Mononuclear cell (primary cell): ENCODE measurements at regions not wholly inside any gene's neighbourhood (a gene's known extent, or its start where the extent isn't known, plus 50 kb on each side); places are given as distances from the start of the nearest gene placed in this dataset.
"Not testable (repeated sequence)": the region's sequence is repeated elsewhere in the genome, so short reads cannot be mapped to it uniquely, and the experiment has no call there.

ENCODE experiments used
- H3K27me3 ChIP-seq: 2 replicates; pipeline ENCODE4 v1.6.0; 2011; ENCODE audit warnings: low read length, control low read depth; ENCODE audit not compliant: insufficient read depth
- H3K4me1 ChIP-seq: 2 replicates; pipeline ENCODE4 v1.5.1; 2011; ENCODE audit warnings: mild to moderate bottlenecking, low read length, control low read depth; ENCODE audit not compliant: insufficient read depth
- H3K4me3 ChIP-seq: 2 replicates; pipeline ENCODE4 v1.5.1; 2011; ENCODE audit warnings: mild to moderate bottlenecking, low read length, moderate library complexity
- H3K9me3 ChIP-seq: 2 replicates; pipeline ENCODE4 v1.5.1; 2011; ENCODE audit warnings: low read depth, mild to moderate bottlenecking, control low read depth, low read length

DNA sequence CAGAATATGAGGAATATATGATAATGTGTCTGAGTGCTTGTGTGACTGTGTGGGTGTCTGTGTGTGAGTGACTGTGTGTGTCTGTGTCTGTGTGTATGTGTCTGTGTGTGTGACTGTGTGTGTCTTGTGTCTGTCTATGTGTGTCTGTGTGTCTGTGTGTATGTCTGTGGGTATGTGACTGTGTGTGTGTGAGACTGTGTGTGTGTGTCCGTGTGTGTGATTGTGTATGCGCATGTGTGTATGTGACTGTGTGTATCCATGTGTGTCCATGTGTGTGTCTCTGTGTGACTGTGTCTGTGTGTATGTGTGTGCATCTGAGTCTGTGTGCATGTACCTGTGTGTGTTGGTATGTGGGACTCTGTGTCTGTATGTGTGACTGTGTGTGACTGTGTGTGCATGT, 1361.2 kb upstream of the TMEM132C start:
- Histone ChIP-seq H3K4me3 (no peak overlapping the region), H3K4me1 (no peaks in the 10 kb centered on the region), H3K9me3 (no peaks in the 10 kb centered on the region), H3K27me3 (no peaks in the 10 kb centered on the region)

DNA sequence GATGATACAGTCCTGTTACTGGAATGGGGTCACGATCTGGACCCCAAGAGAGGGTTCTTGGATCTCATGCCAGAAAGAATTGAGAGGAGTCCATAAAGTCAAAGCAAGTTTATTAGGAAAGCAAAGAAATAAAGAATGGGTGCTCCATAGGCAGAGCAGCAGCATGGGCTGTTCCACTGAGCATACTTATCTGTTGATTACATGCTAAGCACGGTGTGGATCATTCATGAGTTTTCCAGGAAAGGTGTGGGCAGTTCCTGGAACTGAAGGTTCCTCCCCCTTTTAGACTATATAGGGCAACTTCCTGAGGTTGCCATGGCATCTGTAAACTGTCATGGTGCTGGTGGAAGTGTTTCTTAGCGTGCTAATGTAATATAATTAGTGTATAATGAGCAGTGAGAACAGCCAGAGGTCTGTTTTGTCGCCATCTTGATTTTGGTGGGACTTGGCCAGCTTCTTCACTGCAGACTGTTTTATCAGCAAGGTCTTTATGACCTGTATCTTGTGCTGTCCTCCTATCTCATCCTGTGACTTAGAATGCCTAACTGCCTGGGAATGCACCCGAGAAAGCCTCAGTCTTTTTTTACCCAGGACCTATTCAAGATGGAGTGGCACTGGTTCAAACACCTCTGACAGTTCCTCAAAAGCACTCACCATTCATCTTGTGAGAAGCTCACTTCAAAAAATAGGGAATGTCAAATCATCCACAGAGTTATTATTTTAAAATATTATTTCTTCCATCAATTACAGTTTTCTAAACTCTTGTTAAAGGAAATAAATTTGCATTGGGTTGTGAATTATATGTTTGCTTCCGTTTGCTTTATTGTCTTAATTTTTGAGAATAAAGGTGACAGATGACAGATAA, 1358.8 kb upstream of the TMEM132C start:
- Histone ChIP-seq H3K4me1 (no peaks in the 10 kb centered on the region), H3K4me3 (no peak overlapping the region), H3K9me3 (no peaks in the 10 kb centered on the region), H3K27me3 (no peaks in the 10 kb centered on the region)

DNA sequence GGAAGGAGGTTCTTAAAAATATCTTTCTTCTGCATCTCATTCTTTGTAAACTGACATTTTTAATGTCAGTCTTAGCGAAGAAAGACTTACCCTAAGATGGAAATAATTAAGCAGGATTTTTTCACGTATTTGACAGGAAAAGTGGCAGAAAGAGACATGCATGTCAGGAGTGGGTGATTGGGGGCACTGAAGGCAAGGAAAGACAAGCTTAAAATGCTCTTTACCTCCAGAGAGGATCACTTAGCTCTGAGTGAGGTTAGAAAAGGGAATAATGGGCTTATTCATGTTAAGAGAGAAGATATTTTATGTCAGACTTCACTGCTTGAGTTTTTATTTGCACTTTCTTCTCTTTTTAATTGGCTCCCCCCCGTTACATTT, 1358.2 kb upstream of the TMEM132C start:
- Histone ChIP-seq H3K27me3 (no peaks in the 10 kb centered on the region), H3K4me1 (no peaks in the 10 kb centered on the region), H3K4me3 (no peak overlapping the region), H3K9me3 (no peaks in the 10 kb centered on the region)

DNA sequence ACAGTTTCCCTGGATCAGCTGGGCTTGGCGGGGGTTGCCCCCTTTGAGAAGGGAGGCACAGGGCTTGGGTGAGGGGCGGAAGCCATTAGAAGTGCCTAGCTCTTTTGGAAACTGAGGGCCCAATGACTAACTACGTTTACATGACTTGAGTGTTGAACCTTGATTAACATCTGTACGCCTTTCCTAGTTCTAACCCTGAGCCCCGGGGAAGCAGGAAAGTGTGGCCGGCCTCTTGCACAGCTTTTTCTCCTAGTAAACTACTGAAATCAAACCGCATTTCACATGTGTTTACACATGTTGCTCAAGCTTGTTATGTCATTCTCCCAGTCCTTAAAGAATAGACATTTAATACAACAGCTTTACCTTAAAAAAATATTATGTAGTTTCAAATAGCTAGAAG, 1356.4 kb upstream of the TMEM132C start:
- Histone ChIP-seq H3K27me3 (no peaks in the 10 kb centered on the region), H3K9me3 (no peaks in the 10 kb centered on the region), H3K4me3 (no peak overlapping the region), H3K4me1 (no peaks in the 10 kb centered on the region)

DNA sequence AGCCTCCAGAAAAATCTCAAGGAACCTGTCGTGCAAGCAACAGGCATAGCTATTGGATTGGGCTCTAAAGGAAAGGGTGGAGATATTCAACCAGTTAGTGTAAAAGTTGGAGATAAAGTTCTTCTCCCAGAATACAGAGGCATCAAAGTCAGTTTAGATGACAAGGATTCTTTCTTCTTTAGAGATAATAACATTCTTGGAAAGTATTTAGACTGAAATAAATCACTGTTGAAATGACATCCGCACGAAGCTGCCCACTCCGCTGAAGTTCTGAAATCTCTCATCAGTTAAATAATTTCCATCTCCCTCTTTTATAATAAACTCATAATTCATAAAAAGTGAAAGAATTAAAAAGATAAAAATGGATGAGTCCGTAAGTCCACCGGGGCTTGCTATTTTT, 1354.9 kb upstream of the TMEM132C start:
- Histone ChIP-seq H3K27me3 (no peaks in the 10 kb centered on the region), H3K4me1 (no peaks in the 10 kb centered on the region), H3K4me3 (no peak overlapping the region), H3K9me3 (no peaks in the 10 kb centered on the region)

DNA sequence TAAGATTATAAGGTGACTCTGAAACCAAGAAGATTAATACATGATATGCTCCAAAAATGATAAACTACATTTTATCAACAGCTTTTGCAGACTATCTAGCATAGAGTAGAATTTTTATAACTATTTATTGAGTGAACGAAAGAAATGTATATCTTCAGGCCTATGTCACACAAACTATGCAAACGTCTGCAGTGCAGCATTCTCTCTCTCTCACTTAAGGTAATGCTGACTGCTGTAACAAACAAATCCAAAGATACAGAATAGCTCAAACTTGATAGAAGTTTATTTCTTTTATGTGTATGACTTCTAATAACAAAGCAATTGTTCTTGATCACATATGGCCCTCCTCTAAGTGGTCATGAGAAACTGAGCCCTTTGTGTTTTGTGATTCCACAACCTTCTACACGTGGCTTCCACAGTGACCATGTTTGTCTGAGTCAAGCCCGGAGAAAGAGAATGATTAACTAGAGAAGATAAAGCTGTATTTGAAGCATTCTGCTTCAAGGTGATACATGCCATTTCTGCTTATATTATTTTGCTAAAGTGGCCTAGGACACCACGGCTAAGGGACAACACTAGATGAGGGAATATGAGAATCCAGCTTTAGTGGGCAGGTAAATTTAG, 1352.7 kb upstream of the TMEM132C start:
- no peaks in the 10 kb centered on the region for H3K4me1 ChIP-seq

DNA sequence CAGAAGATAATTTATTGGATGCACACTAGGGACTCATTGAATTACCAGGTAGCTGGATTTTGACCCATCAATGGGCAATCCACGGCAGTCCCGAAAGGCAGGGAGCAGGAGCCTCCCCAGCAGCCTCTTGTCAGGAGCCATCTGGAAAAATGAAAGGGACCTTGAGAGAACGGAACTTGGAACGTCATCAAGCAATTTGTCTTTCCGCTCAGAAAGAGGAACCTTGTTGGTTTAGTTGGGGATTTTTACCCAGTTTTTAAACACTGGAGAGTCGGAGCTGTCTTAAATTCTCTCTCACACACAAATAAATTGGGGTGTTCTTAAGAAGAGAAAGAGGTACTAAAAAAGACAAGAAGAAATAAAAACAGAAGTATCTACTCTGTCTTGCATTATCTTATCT, 1351.7 kb upstream of the TMEM132C start:
- no peak overlapping the region for H3K4me3 ChIP-seq
- no peaks in the 10 kb centered on the region for H3K4me1 ChIP-seq
- H3K27me3 ChIP-seq: no peaks in the 10 kb centered on the region

More for the DNA sequence above, 1352.7 kb upstream of the TMEM132C start:
- no peaks in the 10 kb centered on the region for H3K9me3 ChIP-seq
- H3K27me3 ChIP-seq: no peaks in the 10 kb centered on the region
- H3K4me3 ChIP-seq: no peak overlapping the region

DNA sequence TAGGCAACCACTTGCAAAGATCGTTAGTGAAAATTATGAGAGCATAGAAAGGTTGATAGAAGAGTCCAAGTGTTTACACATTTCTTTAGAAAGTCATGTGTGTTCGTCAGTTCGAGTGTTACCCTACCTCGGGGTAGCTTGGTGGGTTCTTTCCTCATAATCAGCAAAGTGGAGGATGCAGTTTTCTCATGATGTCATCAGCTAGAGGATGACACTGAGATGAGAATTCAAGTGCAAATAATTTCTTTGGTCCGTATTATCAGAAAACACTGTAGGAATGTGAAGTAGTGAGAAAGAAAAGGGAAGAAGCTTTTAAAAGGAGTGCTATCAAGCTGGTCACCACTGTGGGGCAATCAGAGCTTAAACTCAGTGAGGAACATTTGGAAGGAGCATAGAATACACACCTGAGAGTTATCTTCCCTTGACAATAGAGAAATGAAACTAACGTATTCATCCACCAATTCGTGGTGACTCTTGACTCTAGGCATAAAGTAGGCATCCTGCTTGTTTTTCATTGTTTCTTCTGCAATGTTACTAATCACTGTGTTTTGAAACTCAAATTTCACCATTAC, 1340.9 kb upstream of the TMEM132C start:
- Histone ChIP-seq H3K9me3 (no peaks in the 10 kb centered on the region), H3K4me3 (no peak overlapping the region), H3K27me3 (no peaks in the 10 kb centered on the region), H3K4me1 (no peaks in the 10 kb centered on the region)

More for the DNA sequence above, 1351.7 kb upstream of the TMEM132C start:
- no peaks in the 10 kb centered on the region for H3K9me3 ChIP-seq

DNA sequence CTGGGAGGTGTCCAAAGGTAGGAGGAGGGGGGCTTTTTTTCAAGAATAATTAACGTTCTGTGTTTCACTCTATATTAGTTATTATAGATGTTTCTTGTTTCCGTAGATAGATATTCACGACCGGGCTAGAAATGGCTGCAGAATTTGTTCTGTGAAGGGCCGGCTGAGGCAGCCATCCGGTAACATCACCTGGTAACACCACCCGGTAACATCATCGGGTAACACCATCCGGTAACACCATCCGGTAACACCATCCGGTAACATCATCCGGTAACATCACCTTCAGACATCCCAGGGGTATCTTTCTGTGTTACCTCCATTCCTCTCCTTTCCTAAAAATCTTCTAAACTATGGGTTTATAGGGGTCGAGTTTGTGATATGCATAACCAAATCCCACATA, 1336.7 kb upstream of the TMEM132C start:
- H3K27me3 ChIP-seq: no peaks in the 10 kb centered on the region
- H3K4me3 ChIP-seq: no peak overlapping the region
- H3K4me1 ChIP-seq: no peaks in the 10 kb centered on the region
- H3K9me3 ChIP-seq: no peaks in the 10 kb centered on the region

DNA sequence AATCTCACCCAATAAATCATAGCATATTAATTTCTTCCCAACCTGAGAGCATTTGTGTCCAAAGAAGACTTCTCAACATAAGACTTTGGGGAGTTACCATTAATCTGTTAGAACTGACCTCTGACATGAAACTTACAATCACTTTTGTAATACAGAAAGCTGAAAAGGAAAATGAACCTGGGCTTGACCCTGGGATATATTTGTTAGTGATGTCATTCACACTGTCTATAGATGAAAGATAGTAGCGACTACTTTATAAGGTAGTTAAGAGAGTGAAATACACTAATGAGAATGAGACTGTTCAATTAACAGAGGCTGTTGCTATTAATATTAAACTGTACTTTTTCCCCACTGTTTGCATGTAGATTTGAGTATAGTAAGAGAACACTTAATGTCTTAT, 1334.8 kb upstream of the TMEM132C start:
- Histone ChIP-seq H3K4me3 (no peak overlapping the region), H3K9me3 (no peaks in the 10 kb centered on the region), H3K27me3 (no peaks in the 10 kb centered on the region), H3K4me1 (no peaks in the 10 kb centered on the region)

DNA sequence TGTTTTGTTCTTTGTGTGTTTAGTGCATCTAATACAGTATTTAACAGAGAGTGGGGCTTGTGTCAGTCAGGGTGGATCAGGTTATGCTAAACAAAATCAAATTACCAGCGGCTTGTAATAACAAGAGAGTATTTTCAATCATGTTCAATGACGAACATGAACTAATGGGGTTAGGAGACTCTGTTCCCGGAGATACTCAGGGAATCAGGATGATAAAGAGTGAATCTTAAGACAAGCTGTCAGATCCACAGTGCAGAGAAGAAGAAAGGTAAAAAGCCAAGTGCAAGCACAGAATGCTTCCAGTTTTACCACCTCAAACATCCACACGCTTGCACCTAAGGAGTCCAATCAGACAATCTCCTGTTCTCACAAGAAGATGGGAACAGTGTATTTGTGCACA, 1331.5 kb upstream of the TMEM132C start:
- Histone ChIP-seq H3K27me3 (no peaks in the 10 kb centered on the region), H3K4me1 (no peaks in the 10 kb centered on the region), H3K4me3 (no peak overlapping the region), H3K9me3 (no peaks in the 10 kb centered on the region)

DNA sequence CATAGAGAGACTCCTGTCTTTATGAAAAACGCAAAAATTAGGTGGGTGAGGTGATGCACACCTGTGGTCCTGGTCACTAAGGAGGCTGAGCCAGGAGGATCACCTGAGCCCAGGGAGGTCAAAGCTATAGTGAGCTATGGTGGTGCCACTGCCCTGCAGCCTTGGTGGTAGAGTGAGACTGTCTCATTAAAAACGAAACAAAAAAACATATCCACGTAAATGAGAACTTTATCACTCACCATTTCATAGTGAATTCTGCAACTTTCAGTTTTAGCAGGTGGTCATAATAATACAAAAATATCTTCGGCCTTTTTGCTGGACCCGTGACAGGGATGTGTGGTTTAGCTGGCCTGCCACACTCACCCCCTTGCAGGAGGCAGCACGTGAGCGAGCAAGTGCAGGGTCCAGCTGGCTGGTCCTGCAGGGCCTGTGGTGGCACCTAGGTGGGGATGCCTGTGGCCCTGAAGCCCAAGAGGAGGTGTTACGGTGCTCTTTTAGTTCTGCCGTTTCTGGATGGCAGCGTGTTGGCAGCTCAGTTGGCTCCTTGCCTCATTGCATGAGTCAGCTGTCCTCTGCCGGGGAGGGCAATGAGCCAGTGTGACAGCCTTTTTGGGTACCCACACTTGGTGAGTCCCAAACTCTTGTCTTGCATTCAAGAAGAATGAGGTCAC, 1330.7 kb upstream of the TMEM132C start:
- no peaks in the 10 kb centered on the region for H3K27me3 ChIP-seq
- no peaks in the 10 kb centered on the region for H3K4me1 ChIP-seq
- H3K4me3 ChIP-seq: no peak overlapping the region
- H3K9me3 ChIP-seq: no peaks in the 10 kb centered on the region

DNA sequence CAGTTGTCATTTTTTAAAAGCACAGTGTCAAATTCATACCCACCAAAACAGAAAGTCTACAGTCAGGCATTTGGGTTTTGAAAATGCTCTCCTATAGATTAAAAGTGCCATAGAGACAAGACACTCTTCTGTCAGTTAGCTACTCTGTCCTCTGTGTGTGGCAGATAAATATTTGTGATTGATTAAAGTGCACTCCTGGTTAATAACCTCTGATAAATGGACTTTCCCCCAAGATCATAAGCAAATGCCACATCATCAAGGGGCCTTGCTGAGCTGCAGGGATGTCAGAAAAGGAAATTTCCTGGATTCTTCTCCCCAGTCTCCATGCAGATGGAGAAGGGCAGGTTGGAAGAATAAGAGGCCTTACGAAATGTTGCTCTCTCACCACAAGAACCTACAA, 1329.5 kb upstream of the TMEM132C start:
- Histone ChIP-seq H3K4me1 (no peaks in the 10 kb centered on the region), H3K4me3 (no peak overlapping the region), H3K9me3 (no peaks in the 10 kb centered on the region), H3K27me3 (no peaks in the 10 kb centered on the region)

DNA sequence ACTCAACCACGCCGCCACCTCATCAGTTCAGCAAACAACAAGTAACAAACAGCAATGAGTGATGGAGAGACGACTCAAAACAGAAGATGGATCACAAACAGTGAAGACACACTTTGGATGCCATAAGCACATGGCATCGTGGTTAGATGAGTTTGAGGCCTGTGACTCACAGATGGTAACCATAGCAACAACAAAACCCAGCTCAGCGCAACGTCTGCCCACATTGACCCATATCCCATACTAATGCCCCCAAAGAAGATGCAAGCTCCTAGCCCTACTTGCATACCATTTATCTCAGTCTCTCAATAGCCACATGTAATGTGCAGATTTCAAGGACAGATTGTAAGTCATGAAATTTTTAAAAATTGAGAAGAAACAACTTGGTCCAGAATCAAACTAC, 1322.3 kb upstream of the TMEM132C start:
- Histone ChIP-seq H3K9me3 (no peaks in the 10 kb centered on the region), H3K27me3 (no peaks in the 10 kb centered on the region), H3K4me1 (no peaks in the 10 kb centered on the region), H3K4me3 (no peak overlapping the region)

DNA sequence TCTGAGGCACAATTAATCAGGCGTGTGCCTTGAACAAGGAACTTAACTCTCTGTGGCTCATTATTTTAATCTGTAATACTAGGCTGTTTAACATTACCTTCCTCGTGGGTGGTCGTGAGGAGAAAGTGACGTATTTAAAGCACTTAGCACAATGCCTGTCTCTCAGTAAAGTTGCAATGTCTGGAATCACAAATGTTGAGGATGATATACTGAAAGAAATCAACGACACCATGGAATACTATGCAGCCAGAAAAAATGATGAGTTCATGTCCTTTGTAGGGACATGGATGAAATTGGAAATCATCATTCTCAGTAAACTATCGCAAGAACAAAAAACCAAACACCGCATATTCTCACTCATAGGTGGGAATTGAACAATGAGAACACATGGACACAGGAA, 1320.0 kb upstream of the TMEM132C start:
- not testable (repeated sequence) for H3K4me1 ChIP-seq, H3K27me3 ChIP-seq, H3K9me3 ChIP-seq, H3K4me3 ChIP-seq
